Mesenchymal stem cell (in vitro differentiated cells and primary cell): ENCODE measurements at regions not wholly inside any gene's neighbourhood (a gene's known extent, or its start where the extent isn't known, plus 50 kb on each side); places are given as distances from the start of the nearest gene placed in this dataset.

Source experiments
- DNase-seq: peaks from one replicate; pipeline ENCODE4 v3.0.0-alpha.2; 2013
- H2AFZ ChIP-seq: one replicate; pipeline ENCODE4 v1.6.1; 2013; ENCODE audit warnings: low read depth, mild to moderate bottlenecking, control low read depth, inconsistent platforms, low read length, moderate library complexity
- H2AK5ac ChIP-seq: 2 replicates; pipeline ENCODE4 v1.6.1; 2013; ENCODE audit warnings: low read length, moderate library complexity, mild to moderate bottlenecking, inconsistent platforms; ENCODE audit not compliant: severe bottlenecking
- H2BK120ac ChIP-seq: one replicate; pipeline ENCODE4 v1.6.1; 2013; ENCODE audit warnings: low read depth, mild to moderate bottlenecking, inconsistent platforms, low read length, moderate library complexity
- H2BK12ac ChIP-seq, 2 experiments: one replicate each; pipeline ENCODE4 v1.6.1; 2013; ENCODE audit warnings: inconsistent platforms in 2 of 2, low read length in 2 of 2, mild to moderate bottlenecking in 2 of 2, moderate library complexity in 2 of 2, control low read depth in 1 of 2
- H2BK15ac ChIP-seq: one replicate; pipeline ENCODE4 v1.6.1; 2013; ENCODE audit warnings: mild to moderate bottlenecking, low read depth, inconsistent platforms; ENCODE audit not compliant: poor library complexity, severe bottlenecking
- H2BK5ac ChIP-seq: 2 replicates; pipeline ENCODE4 v1.6.1; 2013; ENCODE audit warnings: low read depth, mild to moderate bottlenecking, low read length, control low read depth, inconsistent platforms; ENCODE audit not compliant: poor library complexity, severe bottlenecking
- H3K14ac ChIP-seq, 2 experiments: one replicate each; pipeline ENCODE4 v1.6.1; 2013; ENCODE audit warnings: inconsistent platforms in 2 of 2, low read length in 2 of 2, control low read depth in 1 of 2, mild to moderate bottlenecking in 1 of 2, moderate library complexity in 1 of 2
- H3K18ac ChIP-seq, 2 experiments: one replicate each; pipeline ENCODE4 v1.6.1; 2013; ENCODE audit warnings: inconsistent platforms in 2 of 2, low read length in 2 of 2, control low read depth in 1 of 2, low read depth in 1 of 2, mild to moderate bottlenecking in 1 of 2
- H3K23ac ChIP-seq, 2 experiments: one replicate each; pipeline ENCODE4 v1.6.1; 2013; ENCODE audit warnings: inconsistent platforms in 2 of 2, low read length in 2 of 2, mild to moderate bottlenecking in 2 of 2, moderate library complexity in 2 of 2, control low read depth in 1 of 2
- H3K27ac ChIP-seq: 2 replicates; pipeline ENCODE4 v1.5.1; 2013; ENCODE audit warnings: mild to moderate bottlenecking, moderate library complexity, low read length, control low read depth, inconsistent platforms; ENCODE audit not compliant: poor library complexity, severe bottlenecking
- H3K27me3 ChIP-seq, 2 experiments: 2 replicates each; pipeline versions ENCODE4 v1.6.1 to v1.7.0; 2013; ENCODE audit warnings: low read length in 2 of 2, mild to moderate bottlenecking in 2 of 2, moderate library complexity in 2 of 2, control low read depth in 1 of 2, inconsistent platforms in 1 of 2; ENCODE audit not compliant: control insufficient read depth in 1 of 2, insufficient read depth in 1 of 2
- H3K36me3 ChIP-seq, 2 experiments: 2 replicates each; pipeline versions ENCODE4 v1.6.1 to v1.7.0; 2013; ENCODE audit warnings: low read length in 2 of 2, control low read depth in 1 of 2, inconsistent platforms in 1 of 2, low read depth in 1 of 2, mild to moderate bottlenecking in 1 of 2; ENCODE audit not compliant: insufficient read depth in 2 of 2, control insufficient read depth in 1 of 2
- H3K4ac ChIP-seq, 2 experiments: one replicate each; pipeline ENCODE4 v1.6.1; 2013; ENCODE audit warnings: inconsistent platforms in 2 of 2, low read length in 2 of 2, mild to moderate bottlenecking in 2 of 2, moderate library complexity in 2 of 2, control low read depth in 1 of 2, low read depth in 1 of 2
- H3K4me1 ChIP-seq: 2 replicates; pipeline ENCODE4 v1.6.1; 2013; ENCODE audit warnings: low read depth, low read length, control low read depth; ENCODE audit not compliant: control insufficient read depth, insufficient read depth
- H3K4me2 ChIP-seq: 2 replicates; pipeline ENCODE4 v1.6.1; 2013; ENCODE audit warnings: low read length, mild to moderate bottlenecking, inconsistent platforms; ENCODE audit not compliant: poor library complexity, severe bottlenecking
- H3K4me3 ChIP-seq, 2 experiments: 2 replicates each; pipeline versions ENCODE4 v1.5.1 to v1.7.0; 2013; ENCODE audit warnings: low read length in 2 of 2, mild to moderate bottlenecking in 2 of 2, control low read depth in 1 of 2, low read depth in 1 of 2; ENCODE audit not compliant: insufficient read depth in 1 of 2
- H3K79me1 ChIP-seq: replicated peaks from 2 replicates; pipeline ENCODE4 v1.6.1; 2013; ENCODE audit warnings: mild to moderate bottlenecking, control low read depth, low read length, inconsistent platforms; ENCODE audit not compliant: poor library complexity, severe bottlenecking
- H3K9ac ChIP-seq: 2 replicates; pipeline ENCODE4 v1.7.0; 2013; ENCODE audit warnings: mild to moderate bottlenecking, low read length, moderate library complexity
- H3K9me3 ChIP-seq: 2 replicates; pipeline ENCODE4 v1.7.0; 2013; ENCODE audit warnings: mild to moderate bottlenecking, low read length; ENCODE audit not compliant: control insufficient read depth
- H4K8ac ChIP-seq: one replicate; pipeline ENCODE4 v1.6.1; 2013; ENCODE audit warnings: inconsistent platforms, mild to moderate bottlenecking, low read length, moderate library complexity
- H4K91ac ChIP-seq: one replicate; pipeline ENCODE4 v1.6.1; 2013; ENCODE audit warnings: mild to moderate bottlenecking, low read length, inconsistent platforms
- WGBS: methylation state at CpG from one replicate; pipeline ENCODE4 v1.1.7; 2013; ENCODE audit warnings: mixed read lengths; 5-methylcytosine and 5-hydroxymethylcytosine counted together

- H2AFZ ChIP-seq, result no peak overlapping the region
- H3K36me3 ChIP-seq, result no peaks in the 10 kb centered on the region
- 90% methylated on average over 3 of the region's 4 CpGs for WGBS
- no peak overlapping the region for H2BK120ac ChIP-seq
- no peak overlapping the region for H2AK5ac ChIP-seq
- H3K9ac ChIP-seq, result no peak overlapping the region
- no peak overlapping the region for H2BK15ac ChIP-seq
- no peaks in the 10 kb centered on the region for H3K27me3 ChIP-seq
- H2BK5ac ChIP-seq, result no peak overlapping the region
- H3K4me3 ChIP-seq, result no peak overlapping the region
- no peak overlapping the region for H4K8ac ChIP-seq
- no peaks in the 10 kb centered on the region for H3K9me3 ChIP-seq
- no peak overlapping the region for H3K23ac ChIP-seq
- H3K4ac ChIP-seq, result no peak overlapping the region
- H2BK12ac ChIP-seq, result peak overlapping the region in 1 of 2 experiments; percentile 88
- H3K79me1 ChIP-seq, result no peaks in the 10 kb centered on the region
- H3K27ac ChIP-seq, result no peak overlapping the region
- no peaks in the 10 kb centered on the region for H3K4me1 ChIP-seq
- no peak overlapping the region for H3K4me2 ChIP-seq
- H4K91ac ChIP-seq, result no peak overlapping the region
- H3K18ac ChIP-seq, result no peak overlapping the region
- DNase-seq, result no peak
- H3K14ac ChIP-seq, result no peak overlapping the region
Measured at GRCh38 chr5:125555591-125555990, 809.2 kb upstream of the ZNF608 start.

GRCh38 chr5:125558016-125558415 is 811.6 kb upstream of the ZNF608 start:
- no peak overlapping the region for H3K14ac ChIP-seq
- H3K18ac ChIP-seq, result no peak overlapping the region
- no peak overlapping the region for H2BK15ac ChIP-seq
- H2BK120ac ChIP-seq, result no peak overlapping the region
- WGBS, result no CpG with 5 or more reads among the region's 1 CpG
- no peak overlapping the region for H4K8ac ChIP-seq
- no peak overlapping the region for H3K4me3 ChIP-seq
- no peak overlapping the region for H3K4me2 ChIP-seq
- no peak overlapping the region for H2BK5ac ChIP-seq
- no peak overlapping the region for H2AFZ ChIP-seq
- H3K4ac ChIP-seq, result peak overlapping the region in 1 of 2 experiments; percentile 49
- no peak overlapping the region for H4K91ac ChIP-seq
- no peak for DNase-seq
- H3K27ac ChIP-seq, result no peak overlapping the region
- no peak overlapping the region for H3K23ac ChIP-seq
- no peaks in the 10 kb centered on the region for H3K4me1 ChIP-seq
- H2AK5ac ChIP-seq, result no peak overlapping the region
- no peak overlapping the region for H3K9ac ChIP-seq
- no peaks in the 10 kb centered on the region for H3K9me3 ChIP-seq
- peak overlapping the region in 1 of 2 experiments; percentile 82 for H2BK12ac ChIP-seq
- H3K36me3 ChIP-seq, result no peaks in the 10 kb centered on the region
- H3K79me1 ChIP-seq, result no peaks in the 10 kb centered on the region
- no peaks in the 10 kb centered on the region for H3K27me3 ChIP-seq

DNA sequence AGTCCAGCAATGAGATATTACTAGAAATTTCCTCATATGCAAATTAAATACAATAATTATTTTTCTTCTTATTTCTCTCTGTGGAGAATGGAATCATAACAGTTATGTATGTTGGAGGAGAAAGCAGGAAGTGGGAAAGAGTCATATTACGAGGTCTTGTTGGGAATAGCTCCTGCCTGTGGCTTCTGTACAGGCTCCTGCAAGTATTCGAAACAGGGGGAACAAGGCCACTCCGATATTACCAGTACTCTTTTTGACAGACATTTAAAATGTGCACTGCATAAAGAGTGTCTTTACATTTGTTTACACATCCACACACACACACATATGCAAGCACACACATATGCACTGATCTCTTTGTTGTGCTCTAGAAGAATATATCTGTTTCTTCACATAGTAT is 812.0 kb upstream of the ZNF608 start:
- Histone ChIP-seq H2BK12ac (no peak overlapping the region), H3K27me3 (no peaks in the 10 kb centered on the region), H3K4me2 (no peak overlapping the region), H2AFZ (no peak overlapping the region), H3K4me1 (no peaks in the 10 kb centered on the region), H3K27ac (no peak overlapping the region), H3K4me3 (no peak overlapping the region), H3K36me3 (no peaks in the 10 kb centered on the region), H3K18ac (peak overlapping the region in 1 of 2 experiments; percentile 77), H2AK5ac (no peak overlapping the region), H2BK5ac (no peak overlapping the region), H3K4ac (no peak overlapping the region), H3K14ac (no peak overlapping the region), H4K91ac (no peak overlapping the region), H3K79me1 (no peaks in the 10 kb centered on the region), H2BK120ac (no peak overlapping the region), H4K8ac (no peak overlapping the region), H3K9ac (no peak overlapping the region), H3K23ac (no peak overlapping the region), H3K9me3 (no peaks in the 10 kb centered on the region), H2BK15ac (no peak overlapping the region)
- WGBS, result 24% methylated on average over 3 of the region's 3 CpGs
- DNase-seq, result peak; percentile 22

GRCh38 chr5:125559296-125559695 is 812.9 kb upstream of the ZNF608 start:
- Histone ChIP-seq H3K4me1 (no peaks in the 10 kb centered on the region), H3K79me1 (no peaks in the 10 kb centered on the region)

More at GRCh38 chr5:125559296-125559695, 812.9 kb upstream of the ZNF608 start:
- no peaks in the 10 kb centered on the region for H3K36me3 ChIP-seq
- H3K14ac ChIP-seq, result no peak overlapping the region
- DNase-seq, result peak; percentile 96
- H2BK15ac ChIP-seq, result no peak overlapping the region
- H2AK5ac ChIP-seq, result no peak overlapping the region
- H2BK120ac ChIP-seq, result no peak overlapping the region
- no peak overlapping the region for H3K9ac ChIP-seq
- H2BK12ac ChIP-seq, result no peak overlapping the region
- no peak overlapping the region for H2BK5ac ChIP-seq
- WGBS, result 0% methylated on average over 2 of the region's 2 CpGs
- H3K27ac ChIP-seq, result peak overlapping the region; percentile 35
- no peak overlapping the region for H3K18ac ChIP-seq
- H3K9me3 ChIP-seq, result no peaks in the 10 kb centered on the region
- no peak overlapping the region for H4K91ac ChIP-seq
- H4K8ac ChIP-seq, result no peak overlapping the region
- H3K23ac ChIP-seq, result no peak overlapping the region
- H3K4ac ChIP-seq, result no peak overlapping the region
- H3K4me3 ChIP-seq, result no peak overlapping the region
- no peak overlapping the region for H2AFZ ChIP-seq
- H3K4me2 ChIP-seq, result no peak overlapping the region
- H3K27me3 ChIP-seq, result no peaks in the 10 kb centered on the region
